BLaER1 treated with 17β-estradiol and CSF1 and Interleukin-3, amounts not matched to agents 10 nM and 100 nM (cell line): ENCODE measurements at regions not wholly inside any gene's neighbourhood (a gene's known extent, or its start where the extent isn't known, plus 50 kb on each side); places are given as distances from the start of the nearest gene placed in this dataset.
"Not testable (repeated sequence)": the region's sequence is repeated elsewhere in the genome, so short reads cannot be mapped to it uniquely, and the experiment has no call there.

ENCODE experiments used
- H3K27ac ChIP-seq, 11 experiments: shearing (Covaris generic); formaldehyde crosslinking; 2 replicates each; pipeline ENCODE4 v1.8.1; 2022
- H3K27me3 ChIP-seq, 11 experiments: shearing (Covaris generic); formaldehyde crosslinking; 2 replicates each; pipeline ENCODE4 v1.8.1; 2022
- H3K36me3 ChIP-seq, 11 experiments: shearing (Covaris generic); formaldehyde crosslinking; 2 replicates each; pipeline ENCODE4 v1.8.1; 2022
- H3K4me1 ChIP-seq, 10 experiments: shearing (Covaris generic); formaldehyde crosslinking; 2 replicates each; pipeline ENCODE4 v1.8.1; 2022
- H3K4me2 ChIP-seq, 11 experiments: shearing (Covaris generic); formaldehyde crosslinking; 2 replicates each; pipeline ENCODE4 v1.8.1; 2022
- H3K4me3 ChIP-seq, 10 experiments: shearing (Covaris generic); formaldehyde crosslinking; 2 replicates each; pipeline ENCODE4 v1.8.1; 2022
- H3K9ac ChIP-seq, 11 experiments: shearing (Covaris generic); formaldehyde crosslinking; 2 replicates each; pipeline ENCODE4 v1.8.1; 2022
- H3K9me3 ChIP-seq, 11 experiments: shearing (Covaris generic); formaldehyde crosslinking; replicated peaks in 1 of 11; 2 replicates each; pipeline ENCODE4 v1.8.1; 2022
- H4K20me1 ChIP-seq, 11 experiments: shearing (Covaris generic); formaldehyde crosslinking; 2 replicates each; pipeline ENCODE4 v1.8.1; 2022
- Cebpa-rat ChIP-seq, 11 experiments: shearing (Covaris generic); IDR thresholded peaks; 2 replicates each; pipeline ENCODE4 v1.8.1; 2022

- no peaks in the 10 kb centered on the region for H3K27me3 ChIP-seq
- no peak overlapping the region for H3K4me3 ChIP-seq
- H3K27ac ChIP-seq, result no peak overlapping the region
- H3K9me3 ChIP-seq, result peaks cover 8 to 27% (median 20%) of the 10 kb centered on the region in 11 experiments; a peak in 17 of 22 replicates
- TF ChIP-seq Cebpa-rat (IDR thresholded peaks at IDR 0.05), result no peak
- H3K4me1 ChIP-seq, result peaks cover 0 to 3% (median 2%) of the 10 kb centered on the region in 10 experiments; a peak in 11 of 20 replicates
- H3K4me2 ChIP-seq, result no peak overlapping the region
- no peak overlapping the region for H3K9ac ChIP-seq
- no peaks in the 10 kb centered on the region for H4K20me1 ChIP-seq
- no peaks in the 10 kb centered on the region for H3K36me3 ChIP-seq
These were observed 613.5 kb upstream of the C16orf82 start for GRCh38 chr16:26453215-26453614.

GRCh38 chr16:26454102-26454501, 612.6 kb upstream of the C16orf82 start:
- H3K9me3 ChIP-seq, result peaks cover 8 to 18% (median 13%) of the 10 kb centered on the region in 11 experiments; a peak in 17 of 22 replicates
- H3K27me3 ChIP-seq, result no peaks in the 10 kb centered on the region
- no peak for TF ChIP-seq Cebpa-rat (IDR thresholded peaks at IDR 0.05)
- no peak overlapping the region for H3K9ac ChIP-seq
- no peak overlapping the region for H3K4me3 ChIP-seq
- no peak overlapping the region for H3K4me2 ChIP-seq
- no peaks in the 10 kb centered on the region for H4K20me1 ChIP-seq
- H3K36me3 ChIP-seq, result no peaks in the 10 kb centered on the region
- no peaks in the 10 kb centered on the region for H3K4me1 ChIP-seq
- no peak overlapping the region for H3K27ac ChIP-seq

GRCh38 chr16:26456074-26456473, 610.7 kb upstream of the C16orf82 start:
- Histone ChIP-seq H3K27ac (no peak overlapping the region), H3K4me2 (no peak overlapping the region), H4K20me1 (no peaks in the 10 kb centered on the region), H3K36me3 (no peaks in the 10 kb centered on the region), H3K4me1 (no peaks in the 10 kb centered on the region), H3K9ac (no peak overlapping the region), H3K27me3 (no peaks in the 10 kb centered on the region), H3K9me3 (peaks cover 8 to 16% (median 10%) of the 10 kb centered on the region in 11 experiments; a peak in 16 of 22 replicates), H3K4me3 (no peak overlapping the region)
- no peak for TF ChIP-seq Cebpa-rat (IDR thresholded peaks at IDR 0.05)

- TF ChIP-seq Cebpa-rat (IDR thresholded peaks at IDR 0.05), result no peak
These were observed 609.6 kb upstream of the C16orf82 start for GRCh38 chr16:26457095-26457494.

GRCh38 chr16:26457882-26458281, 608.8 kb upstream of the C16orf82 start:
- Histone ChIP-seq H4K20me1 (no peaks in the 10 kb centered on the region), H3K27ac (no peak overlapping the region), H3K36me3 (no peaks in the 10 kb centered on the region), H3K27me3 (no peaks in the 10 kb centered on the region), H3K9ac (no peak overlapping the region), H3K9me3 (peaks cover 7 to 14% (median 9%) of the 10 kb centered on the region in 11 experiments; a peak in 16 of 22 replicates), H3K4me3 (no peak overlapping the region), H3K4me1 (no peaks in the 10 kb centered on the region), H3K4me2 (no peak overlapping the region)
- TF ChIP-seq Cebpa-rat (IDR thresholded peaks at IDR 0.05), result no peak

More at GRCh38 chr16:26457095-26457494, 609.6 kb upstream of the C16orf82 start:
- Histone ChIP-seq H3K36me3 (no peaks in the 10 kb centered on the region), H4K20me1 (no peaks in the 10 kb centered on the region), H3K4me1 (no peaks in the 10 kb centered on the region), H3K4me2 (no peak overlapping the region), H3K4me3 (no peak overlapping the region), H3K27me3 (no peaks in the 10 kb centered on the region), H3K9me3 (peaks cover 8 to 14% (median 9%) of the 10 kb centered on the region in 11 experiments; a peak in 16 of 22 replicates), H3K9ac (no peak overlapping the region), H3K27ac (no peak overlapping the region)

- Histone ChIP-seq H3K4me2 (no peak overlapping the region), H3K27me3 (no peaks in the 10 kb centered on the region), H3K9ac (no peak overlapping the region), H3K9me3 (peaks cover 15 to 47% (median 28%) of the 10 kb centered on the region in 11 experiments; a peak in 20 of 22 replicates), H3K36me3 (no peaks in the 10 kb centered on the region), H3K4me1 (peaks cover 0 to 13% (median 9%) of the 10 kb centered on the region in 10 experiments; a peak in 11 of 20 replicates), H4K20me1 (no peaks in the 10 kb centered on the region), H3K4me3 (no peak overlapping the region), H3K27ac (no peak overlapping the region)
- TF ChIP-seq Cebpa-rat (IDR thresholded peaks at IDR 0.05), result no peak
These were observed 602.0 kb upstream of the C16orf82 start for GRCh38 chr16:26464576-26465266.

GRCh38 chr16:26474405-26474804, 592.3 kb upstream of the C16orf82 start:
- peak overlapping the region in 3 of 10 experiments; percentile 2 to 32 (median 19); a peak in 4 of 20 replicates for H3K4me3 ChIP-seq
- H3K4me1 ChIP-seq, result peaks cover 7 to 35% (median 29%) of the 10 kb centered on the region in 10 experiments; a peak in 18 of 20 replicates
- peak overlapping the region in 9 of 11 experiments; percentile 44 to 81 (median 72); a peak in 16 of 22 replicates for H3K4me2 ChIP-seq
- H3K9ac ChIP-seq, result 0 out of 22 replicates have a peak overlapping the region, but pooled peaks of 1 of the 11 experiments have one; percentile 65
- H3K9me3 ChIP-seq, result peaks cover 54 to 74% (median 62%) of the 10 kb centered on the region in 11 experiments
- not testable (repeated sequence) for H4K20me1 ChIP-seq, H3K36me3 ChIP-seq, H3K27me3 ChIP-seq
- H3K27ac ChIP-seq, result peak overlapping the region in 7 of 11 experiments; percentile 34 to 79 (median 71); a peak in 13 of 22 replicates

- Histone ChIP-seq H3K4me2 (peak overlapping the region; percentile 8 to 81 (median 71); a peak in 20 of 22 replicates), H4K20me1 (no peaks in the 10 kb centered on the region), H3K27me3 (no peaks in the 10 kb centered on the region), H3K4me3 (peak overlapping the region in 5 of 10 experiments; percentile 6 to 39 (median 17); a peak in 4 of 20 replicates), H3K27ac (peak overlapping the region in 8 of 11 experiments; percentile 30 to 79 (median 70); a peak in 14 of 22 replicates), H3K4me1 (peaks cover 7 to 29% (median 27%) of the 10 kb centered on the region in 10 experiments; a peak in 18 of 20 replicates), H3K9ac (peak overlapping the region in 6 of 11 experiments; percentile 25 to 65 (median 54); a peak in 11 of 22 replicates), H3K9me3 (peaks cover 57 to 84% (median 64%) of the 10 kb centered on the region in 11 experiments), H3K36me3 (0 out of 22 replicates have a peak, but pooled peaks cover 0 to 3% (median 0%) of the 10 kb centered on the region in 11 experiments)
- no peak for TF ChIP-seq Cebpa-rat (IDR thresholded peaks at IDR 0.05)
These were observed 591.1 kb upstream of the C16orf82 start for GRCh38 chr16:26475596-26475995.

GRCh38 chr16:26491101-26491670, 575.5 kb upstream of the C16orf82 start:
- H3K4me3 ChIP-seq, result no peak overlapping the region
- no peak overlapping the region for H3K4me2 ChIP-seq
- no peaks in the 10 kb centered on the region for H3K36me3 ChIP-seq
- H3K9me3 ChIP-seq, result no peaks in the 10 kb centered on the region; a peak in 1 of 22 replicates
- no peaks in the 10 kb centered on the region for H3K27me3 ChIP-seq
- no peak for TF ChIP-seq Cebpa-rat (IDR thresholded peaks at IDR 0.05)
- H4K20me1 ChIP-seq, result peaks cover 0 to 3% (median 0%) of the 10 kb centered on the region in 11 experiments; a peak in 1 of 22 replicates
- H3K27ac ChIP-seq, result no peak overlapping the region
- H3K9ac ChIP-seq, result no peak overlapping the region
- peaks cover 0 to 5% (median 0%) of the 10 kb centered on the region in 10 experiments; a peak in 1 of 20 replicates for H3K4me1 ChIP-seq
